WI38 (cell line): ENCODE measurements at regions not wholly inside any gene's neighbourhood (a gene's known extent, or its start where the extent isn't known, plus 50 kb on each side); places are given as distances from the start of the nearest gene placed in this dataset.

Experiments used
- H3K4me3 ChIP-seq: 2 replicates; pipeline ENCODE4 v1.5.1; 2011; ENCODE audit warnings: low read depth, mild to moderate bottlenecking, control low read depth, low read length
- TF ChIP-seq, protein P1 (sequence below): IDR thresholded peaks from 2 replicates; pipeline ENCODE4 v1.5.1; 2012; ENCODE audit warnings: low read depth, mild to moderate bottlenecking, control low read depth, low read length

DNA sequence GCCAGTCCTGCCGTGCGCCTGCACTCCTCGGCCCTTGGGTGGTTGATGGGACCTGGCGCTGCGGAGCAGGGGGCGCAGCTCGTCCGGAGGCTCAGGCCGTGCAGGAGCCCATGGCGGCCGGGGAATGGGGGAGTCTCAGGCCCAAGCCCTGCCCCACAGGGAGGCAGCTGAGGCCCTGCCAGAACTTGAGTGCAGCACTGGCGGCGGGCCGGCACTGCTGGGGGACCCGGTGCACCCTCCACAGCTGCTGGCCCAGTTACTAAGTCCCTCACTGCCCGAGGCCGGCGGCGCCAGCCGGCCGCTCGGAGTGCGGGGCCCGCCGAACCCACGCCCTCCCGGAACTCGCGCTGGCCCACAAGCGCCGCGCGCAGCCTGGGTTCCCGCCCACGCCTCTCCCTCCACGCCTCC, 190.9 kb upstream of the MME start:
- H3K4me3 ChIP-seq = no peak overlapping the region
- TF ChIP-seq, protein P1, sequence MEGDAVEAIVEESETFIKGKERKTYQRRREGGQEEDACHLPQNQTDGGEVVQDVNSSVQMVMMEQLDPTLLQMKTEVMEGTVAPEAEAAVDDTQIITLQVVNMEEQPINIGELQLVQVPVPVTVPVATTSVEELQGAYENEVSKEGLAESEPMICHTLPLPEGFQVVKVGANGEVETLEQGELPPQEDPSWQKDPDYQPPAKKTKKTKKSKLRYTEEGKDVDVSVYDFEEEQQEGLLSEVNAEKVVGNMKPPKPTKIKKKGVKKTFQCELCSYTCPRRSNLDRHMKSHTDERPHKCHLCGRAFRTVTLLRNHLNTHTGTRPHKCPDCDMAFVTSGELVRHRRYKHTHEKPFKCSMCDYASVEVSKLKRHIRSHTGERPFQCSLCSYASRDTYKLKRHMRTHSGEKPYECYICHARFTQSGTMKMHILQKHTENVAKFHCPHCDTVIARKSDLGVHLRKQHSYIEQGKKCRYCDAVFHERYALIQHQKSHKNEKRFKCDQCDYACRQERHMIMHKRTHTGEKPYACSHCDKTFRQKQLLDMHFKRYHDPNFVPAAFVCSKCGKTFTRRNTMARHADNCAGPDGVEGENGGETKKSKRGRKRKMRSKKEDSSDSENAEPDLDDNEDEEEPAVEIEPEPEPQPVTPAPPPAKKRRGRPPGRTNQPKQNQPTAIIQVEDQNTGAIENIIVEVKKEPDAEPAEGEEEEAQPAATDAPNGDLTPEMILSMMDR = no peak

DNA sequence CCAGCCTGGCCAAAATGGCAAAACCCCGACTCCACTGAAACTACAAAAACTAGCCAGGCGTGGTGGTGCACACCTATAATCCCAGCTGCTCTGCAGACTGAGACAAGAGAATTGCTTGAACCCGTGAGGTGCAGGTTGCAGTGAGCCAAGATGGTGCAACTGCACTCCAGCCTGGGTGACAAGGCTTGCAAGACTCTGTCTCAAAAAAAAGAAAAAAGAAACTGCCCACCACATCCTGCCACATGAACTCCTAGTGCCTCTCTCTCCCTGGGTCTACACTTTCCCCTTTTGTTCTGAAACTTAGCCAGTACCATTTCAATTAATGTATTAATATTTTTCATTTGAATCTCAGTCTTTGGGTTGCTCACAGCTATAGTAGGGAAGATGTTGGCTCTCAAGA, 192.2 kb upstream of the MME start:
- TF ChIP-seq, protein P1 = no peak
- H3K4me3 ChIP-seq = no peak overlapping the region

- no peak overlapping the region for H3K4me3 ChIP-seq
- TF ChIP-seq, protein P1 = no peak
Measured at GRCh38 chr3:154886437-154886836, 193.7 kb upstream of the MME start.

- TF ChIP-seq, protein P1 = no peak
Measured at GRCh38 chr3:154885418-154885817, 194.7 kb upstream of the MME start.

GRCh38 chr3:154884952-154885351, 195.2 kb upstream of the MME start:
- H3K4me3 ChIP-seq = no peak overlapping the region
- TF ChIP-seq, protein P1 = no peak

More at GRCh38 chr3:154885418-154885817, 194.7 kb upstream of the MME start:
- no peak overlapping the region for H3K4me3 ChIP-seq

DNA sequence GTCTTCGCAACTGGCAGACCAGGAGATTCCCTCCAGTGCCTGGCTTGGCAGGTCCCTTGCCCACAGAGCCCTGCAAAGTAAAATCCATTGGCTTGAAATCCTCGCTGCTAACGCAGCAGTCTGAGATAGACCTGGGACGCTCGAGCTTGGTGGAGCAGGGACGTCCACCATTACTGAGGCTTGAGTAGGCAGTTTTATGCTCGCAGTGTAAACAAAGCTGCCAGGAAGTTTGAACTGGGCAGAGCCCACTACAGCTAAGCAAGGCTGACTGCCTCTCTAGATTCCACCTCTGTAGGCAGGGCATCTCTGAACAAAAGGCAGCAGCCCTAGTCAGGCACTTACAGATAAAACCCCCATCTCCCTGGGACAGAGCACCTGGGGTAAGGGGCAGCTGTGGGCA, 205.0 kb upstream of the MME start:
- TF ChIP-seq, protein P1 = no peak
- no peak overlapping the region for H3K4me3 ChIP-seq

DNA sequence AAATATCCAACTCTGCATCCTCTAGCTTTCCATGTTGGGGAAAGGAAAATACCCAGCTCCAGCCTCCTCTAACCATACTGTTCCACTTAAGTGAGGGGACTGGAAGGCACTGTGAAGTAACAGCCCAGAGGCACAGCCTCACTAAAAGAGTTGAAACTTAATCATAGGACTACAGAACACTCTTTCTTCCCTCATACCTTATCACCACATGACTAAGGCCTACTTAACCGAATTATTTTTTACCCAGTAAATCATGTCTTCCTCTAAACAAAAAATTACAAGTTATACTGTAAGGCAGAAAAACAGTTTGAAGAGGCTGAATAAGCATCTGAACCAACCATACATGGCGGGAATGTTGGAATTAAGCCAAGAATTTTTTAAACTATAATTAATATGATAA, 207.4 kb upstream of the MME start:
- no peak overlapping the region for H3K4me3 ChIP-seq
- TF ChIP-seq, protein P1 = no peak
